Ovary (tissue), 3 donors: ENCODE measurements at regions not wholly inside any gene's neighbourhood (a gene's known extent, or its start where the extent isn't known, plus 50 kb on each side); places are given as distances from the start of the nearest gene placed in this dataset.

Source experiments
- CTCF ChIP-seq, 3 donors: fragments of 450-650 bp in 2 of 3; fragments of 200-600 bp in 1 of 3; IDR thresholded peaks; one replicate each; pipeline versions ENCODE4 v1.5.1 to v1.8.0; 2016 to 2022; ENCODE audit warnings: antibody characterized with exemption in 3 of 3, mild to moderate bottlenecking in 1 of 3
- EP300 ChIP-seq: sonication (generic); formaldehyde crosslinking; IDR thresholded peaks from one replicate; pipeline ENCODE4 v1.6.1; 2017; ENCODE audit warnings: antibody characterized with exemption
- POLR2A ChIP-seq: fragments of 450-650 bp; IDR thresholded peaks from one replicate; pipeline ENCODE4 v1.6.1; 2017; ENCODE audit warnings: antibody characterized with exemption, mild to moderate bottlenecking, moderate library complexity
- donor health status: DM: no; HTN: no; CAD: no.

- TF ChIP-seq CTCF (IDR thresholded peaks at IDR 0.05) = no peak
- TF ChIP-seq POLR2A = no peak
- no peak for TF ChIP-seq EP300
These were observed 813.9 kb downstream of the KCNJ18 start for GRCh38 chr17:22506231-22506630.
